HCT116 (cell line): ENCODE measurements at regions not wholly inside any gene's neighbourhood (a gene's known extent, or its start where the extent isn't known, plus 50 kb on each side); places are given as distances from the start of the nearest gene placed in this dataset.

Experiments used
- EZH2 ChIP-seq: fragments of 200-600 bp; sonication (generic); IDR thresholded peaks from 2 replicates; pipeline ENCODE4 v1.6.1; 2017; ENCODE audit warnings: antibody characterized with exemption, mixed run types
- POLR2AphosphoS5 ChIP-seq: IDR thresholded peaks from 2 replicates; pipeline ENCODE4 v1.6.1; 2011; ENCODE audit warnings: mild to moderate bottlenecking, low read depth, low read length, moderate library complexity
- TF ChIP-seq, protein P1 (sequence below), 3 experiments: fragments of 200-600 bp in 1 of 3; sonication (generic) in 1 of 3; IDR thresholded peaks in 2 of 3; conservative IDR thresholded peaks in 1 of 3; 2 replicates each; pipeline ENCODE4 v1.5.1; 2012 to 2017; ENCODE audit warnings: low read depth in 2 of 3, low read length in 2 of 3, antibody characterized with exemption in 1 of 3, borderline replicate concordance in 1 of 3, control low read depth in 1 of 3, mild to moderate bottlenecking in 1 of 3, mixed read lengths in 1 of 3, mixed run types in 1 of 3, moderate library complexity in 1 of 3; ENCODE audit not compliant: insufficient read depth in 1 of 3
- TF ChIP-seq, protein P2 (sequence below): IDR thresholded peaks from 2 replicates; pipeline ENCODE4 v1.6.1; 2012
- TF ChIP-seq, protein P3 (sequence below): IDR thresholded peaks from 2 replicates; pipeline ENCODE4 v1.6.1; 2012; ENCODE audit warnings: low read depth

DNA sequence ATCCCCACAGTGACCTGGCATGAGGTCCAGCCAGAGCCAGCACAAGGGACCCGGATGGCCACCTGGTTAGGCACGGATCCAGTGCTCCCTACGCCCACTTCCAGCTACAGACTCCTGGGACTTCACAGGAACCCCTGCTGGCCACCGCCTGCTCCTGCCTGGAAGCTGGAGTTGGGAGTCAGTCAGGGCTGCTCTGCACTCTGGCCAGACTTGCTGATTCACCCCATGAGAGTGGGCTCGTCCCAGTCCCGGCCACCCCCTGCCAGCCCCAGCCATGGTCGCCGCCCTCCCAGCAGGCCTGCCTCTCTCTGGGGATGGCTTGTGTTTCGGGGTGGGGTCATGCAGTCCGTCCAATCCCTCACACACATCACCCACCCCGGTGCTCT lies 125.8 kb downstream of the DLL1 start:
- TF ChIP-seq EZH2: no peak
- TF ChIP-seq, protein P1, sequence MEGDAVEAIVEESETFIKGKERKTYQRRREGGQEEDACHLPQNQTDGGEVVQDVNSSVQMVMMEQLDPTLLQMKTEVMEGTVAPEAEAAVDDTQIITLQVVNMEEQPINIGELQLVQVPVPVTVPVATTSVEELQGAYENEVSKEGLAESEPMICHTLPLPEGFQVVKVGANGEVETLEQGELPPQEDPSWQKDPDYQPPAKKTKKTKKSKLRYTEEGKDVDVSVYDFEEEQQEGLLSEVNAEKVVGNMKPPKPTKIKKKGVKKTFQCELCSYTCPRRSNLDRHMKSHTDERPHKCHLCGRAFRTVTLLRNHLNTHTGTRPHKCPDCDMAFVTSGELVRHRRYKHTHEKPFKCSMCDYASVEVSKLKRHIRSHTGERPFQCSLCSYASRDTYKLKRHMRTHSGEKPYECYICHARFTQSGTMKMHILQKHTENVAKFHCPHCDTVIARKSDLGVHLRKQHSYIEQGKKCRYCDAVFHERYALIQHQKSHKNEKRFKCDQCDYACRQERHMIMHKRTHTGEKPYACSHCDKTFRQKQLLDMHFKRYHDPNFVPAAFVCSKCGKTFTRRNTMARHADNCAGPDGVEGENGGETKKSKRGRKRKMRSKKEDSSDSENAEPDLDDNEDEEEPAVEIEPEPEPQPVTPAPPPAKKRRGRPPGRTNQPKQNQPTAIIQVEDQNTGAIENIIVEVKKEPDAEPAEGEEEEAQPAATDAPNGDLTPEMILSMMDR (IDR thresholded peaks at IDR 0.05 in 2 of 3, conservative IDR thresholded peaks at IDR 0.05 in 1 of 3; ENCODE audit: borderline replicate concordance in 1 of 3, insufficient read depth in 1 of 3, low read depth in 2 of 3, low read length in 2 of 3): no peak
- TF ChIP-seq, protein P2, sequence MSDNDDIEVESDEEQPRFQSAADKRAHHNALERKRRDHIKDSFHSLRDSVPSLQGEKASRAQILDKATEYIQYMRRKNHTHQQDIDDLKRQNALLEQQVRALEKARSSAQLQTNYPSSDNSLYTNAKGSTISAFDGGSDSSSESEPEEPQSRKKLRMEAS: no peak
- TF ChIP-seq POLR2AphosphoS5: no peak
- TF ChIP-seq, protein P3, sequence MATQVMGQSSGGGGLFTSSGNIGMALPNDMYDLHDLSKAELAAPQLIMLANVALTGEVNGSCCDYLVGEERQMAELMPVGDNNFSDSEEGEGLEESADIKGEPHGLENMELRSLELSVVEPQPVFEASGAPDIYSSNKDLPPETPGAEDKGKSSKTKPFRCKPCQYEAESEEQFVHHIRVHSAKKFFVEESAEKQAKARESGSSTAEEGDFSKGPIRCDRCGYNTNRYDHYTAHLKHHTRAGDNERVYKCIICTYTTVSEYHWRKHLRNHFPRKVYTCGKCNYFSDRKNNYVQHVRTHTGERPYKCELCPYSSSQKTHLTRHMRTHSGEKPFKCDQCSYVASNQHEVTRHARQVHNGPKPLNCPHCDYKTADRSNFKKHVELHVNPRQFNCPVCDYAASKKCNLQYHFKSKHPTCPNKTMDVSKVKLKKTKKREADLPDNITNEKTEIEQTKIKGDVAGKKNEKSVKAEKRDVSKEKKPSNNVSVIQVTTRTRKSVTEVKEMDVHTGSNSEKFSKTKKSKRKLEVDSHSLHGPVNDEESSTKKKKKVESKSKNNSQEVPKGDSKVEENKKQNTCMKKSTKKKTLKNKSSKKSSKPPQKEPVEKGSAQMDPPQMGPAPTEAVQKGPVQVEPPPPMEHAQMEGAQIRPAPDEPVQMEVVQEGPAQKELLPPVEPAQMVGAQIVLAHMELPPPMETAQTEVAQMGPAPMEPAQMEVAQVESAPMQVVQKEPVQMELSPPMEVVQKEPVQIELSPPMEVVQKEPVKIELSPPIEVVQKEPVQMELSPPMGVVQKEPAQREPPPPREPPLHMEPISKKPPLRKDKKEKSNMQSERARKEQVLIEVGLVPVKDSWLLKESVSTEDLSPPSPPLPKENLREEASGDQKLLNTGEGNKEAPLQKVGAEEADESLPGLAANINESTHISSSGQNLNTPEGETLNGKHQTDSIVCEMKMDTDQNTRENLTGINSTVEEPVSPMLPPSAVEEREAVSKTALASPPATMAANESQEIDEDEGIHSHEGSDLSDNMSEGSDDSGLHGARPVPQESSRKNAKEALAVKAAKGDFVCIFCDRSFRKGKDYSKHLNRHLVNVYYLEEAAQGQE: no peak
